GM19397 (cell line): ENCODE measurements at regions not wholly inside any gene's neighbourhood (a gene's known extent, or its start where the extent isn't known, plus 50 kb on each side); places are given as distances from the start of the nearest gene placed in this dataset.

Source experiments
- ATAC-seq: cut with Tn5 transposase; IDR thresholded peaks from one replicate; pipeline ENCODE4 v1.9.1; 2021; ENCODE audit warnings: mild to moderate bottlenecking, moderate library complexity; ENCODE audit not compliant: unreplicated experiment

- ATAC-seq, result no peak
Observed at GRCh38 chr14:50036637-50037036, 79.7 kb downstream of the VCPKMT start.

- ATAC-seq, result no peak
Observed at GRCh38 chr14:50037240-50037639, 79.1 kb downstream of the VCPKMT start.

GRCh38 chr14:50037852-50038251 lies 78.5 kb downstream of the VCPKMT start:
- no peak for ATAC-seq

- peak; percentile 77 for ATAC-seq
Observed at GRCh38 chr14:50038398-50039119, 77.8 kb downstream of the VCPKMT start.

- ATAC-seq, result no peak
Observed at GRCh38 chr14:50039120-50039517, 77.3 kb downstream of the VCPKMT start.

- no peak for ATAC-seq
Observed at GRCh38 chr14:50039734-50040400, 76.5 kb downstream of the VCPKMT start.

- ATAC-seq, result no peak
Observed at GRCh38 chr14:50040401-50040775, 76.0 kb downstream of the VCPKMT start.

GRCh38 chr14:50040895-50041465 lies 75.4 kb downstream of the VCPKMT start:
- ATAC-seq, result no peak

GRCh38 chr14:50041980-50042379 lies 74.4 kb downstream of the VCPKMT start:
- no peak for ATAC-seq

GRCh38 chr14:50044042-50044651 lies 72.2 kb downstream of the VCPKMT start:
- no peak for ATAC-seq

GRCh38 chr14:50045039-50045711 lies 71.2 kb downstream of the VCPKMT start:
- ATAC-seq, result peak; percentile 65

- ATAC-seq, result no peak
Observed at GRCh38 chr14:50045837-50046236, 70.5 kb downstream of the VCPKMT start.

- ATAC-seq, result peak; percentile 74
Observed at GRCh38 chr14:50047274-50047676, 69.1 kb downstream of the VCPKMT start.

- no peak for ATAC-seq
Observed at GRCh38 chr14:50049093-50049492, 67.3 kb downstream of the VCPKMT start.

GRCh38 chr14:50049703-50050570 lies 66.4 kb downstream of the VCPKMT start:
- no peak for ATAC-seq

GRCh38 chr14:50051106-50051505 lies 65.3 kb downstream of the VCPKMT start:
- ATAC-seq, result no peak

GRCh38 chr14:50051706-50052105 lies 64.7 kb downstream of the VCPKMT start:
- no peak for ATAC-seq

- ATAC-seq, result no peak
Observed at GRCh38 chr14:50052517-50052916, 63.9 kb downstream of the VCPKMT start.

GRCh38 chr14:50053935-50054334 lies 62.4 kb downstream of the VCPKMT start:
- no peak for ATAC-seq

- ATAC-seq, result no peak
Observed at GRCh38 chr14:50055461-50056228, 60.7 kb downstream of the VCPKMT start.
